Right atrium auricular region (tissue), 2 donors: ENCODE measurements at regions not wholly inside any gene's neighbourhood (a gene's known extent, or its start where the extent isn't known, plus 50 kb on each side); places are given as distances from the start of the nearest gene placed in this dataset.

Source experiments
- DNase-seq: peaks from one replicate; pipeline ENCODE4 v3.0.0-alpha.2; 2019; ENCODE audit warnings: low spot score
- H3K27ac ChIP-seq, 2 donors: fragments of 200-600 bp; sonication (generic); 1 replicate in 1 of 2; 2 replicates in 1 of 2; pipeline ENCODE4 v1.5.1; 2016 to 2019
- H3K27me3 ChIP-seq, 2 donors: fragments of 200-600 bp; sonication (generic); one replicate each; pipeline versions ENCODE4 v1.5.1 to v1.6.0; 2017 to 2019
- H3K36me3 ChIP-seq: fragments of 200-600 bp; sonication (generic); one replicate; pipeline ENCODE4 v1.5.1; 2016
- H3K4me1 ChIP-seq, 2 donors: fragments of 200-600 bp; sonication (generic); one replicate each; pipeline versions ENCODE4 v1.5.1 to v1.6.0; 2017 to 2019
- H3K4me3 ChIP-seq, 2 donors: fragments of 200-600 bp; sonication (generic); 1 replicate in 1 of 2; 2 replicates in 1 of 2; pipeline ENCODE4 v1.5.1; 2017 to 2019; ENCODE audit warnings: mild to moderate bottlenecking in 1 of 2, moderate library complexity in 1 of 2
- H3K9me3 ChIP-seq, 2 donors: fragments of 200-600 bp; sonication (generic); one replicate each; pipeline ENCODE4 v1.5.1; 2019
- CTCF ChIP-seq, 2 donors: fragments of 200-600 bp; sonication (generic); IDR thresholded peaks; one replicate each; pipeline ENCODE4 v1.5.1; 2019; ENCODE audit warnings: antibody characterized with exemption in 2 of 2

DNA sequence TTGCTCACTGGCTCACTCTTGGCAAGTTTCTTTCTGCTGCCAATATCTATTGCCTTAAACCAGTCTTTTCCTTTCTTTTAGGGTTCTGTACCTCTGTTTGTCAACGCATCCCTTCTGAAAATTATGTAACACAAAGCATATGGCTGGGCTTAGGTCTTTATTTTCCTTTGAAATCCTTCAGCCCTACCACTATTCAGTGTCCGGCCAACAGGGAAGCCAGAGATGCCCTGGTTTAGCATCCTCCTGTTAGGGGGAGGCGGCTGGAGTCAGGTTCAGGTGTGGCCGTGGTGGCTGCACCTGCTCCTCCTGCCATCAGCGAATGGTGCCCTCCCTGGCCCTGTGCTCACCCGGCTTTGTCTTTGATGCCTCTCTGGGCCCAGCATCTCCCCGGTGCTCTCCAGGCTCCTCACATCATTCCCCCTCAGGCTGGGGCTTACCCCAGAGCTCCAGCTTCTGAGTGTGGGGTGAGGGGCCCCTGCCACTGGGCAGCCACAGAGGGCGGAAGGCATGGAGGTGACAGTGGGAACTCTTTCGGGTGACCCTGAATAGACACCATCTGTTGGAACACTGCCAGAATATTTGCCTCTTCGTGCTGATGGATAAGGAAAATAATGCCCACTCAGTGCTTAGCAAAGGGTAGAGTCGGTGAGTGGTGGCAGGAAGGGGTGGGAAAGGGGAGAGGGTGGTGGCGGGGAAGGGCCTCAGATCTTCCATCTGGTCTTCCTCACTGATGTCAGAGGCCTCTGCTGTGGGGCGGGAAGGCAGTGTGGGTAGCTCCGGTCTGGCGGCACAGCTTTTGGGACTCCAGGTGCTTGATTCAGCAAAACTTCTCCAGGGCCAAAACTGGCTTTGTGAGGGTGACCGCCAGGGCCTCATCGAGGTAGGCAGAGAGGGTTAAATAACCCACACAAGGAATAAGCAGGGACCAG lies 97.2 kb downstream of the DACT2 start:
- TF ChIP-seq CTCF (IDR thresholded peaks at IDR 0.05): no peak

GRCh38 chr6:168221497-168222079 lies 98.0 kb downstream of the DACT2 start:
- no peaks in the 10 kb centered on the region for H3K27me3 ChIP-seq
- H3K4me3 ChIP-seq: no peak overlapping the region
- no peak for DNase-seq
- no peak overlapping the region for H3K27ac ChIP-seq
- TF ChIP-seq CTCF (IDR thresholded peaks at IDR 0.05): no peak
- no peaks in the 10 kb centered on the region for H3K36me3 ChIP-seq
- H3K4me1 ChIP-seq: peaks cover 0 to 21% of the 10 kb centered on the region in 2 donors
- no peaks in the 10 kb centered on the region for H3K9me3 ChIP-seq

More for the DNA sequence above, 97.2 kb downstream of the DACT2 start:
- Histone ChIP-seq H3K27ac (no peak overlapping the region), H3K36me3 (no peaks in the 10 kb centered on the region), H3K9me3 (no peaks in the 10 kb centered on the region), H3K4me1 (peaks cover 0 to 22% of the 10 kb centered on the region in 2 donors), H3K27me3 (no peaks in the 10 kb centered on the region), H3K4me3 (no peak overlapping the region)
- DNase-seq: no peak

GRCh38 chr6:168221000-168221399 lies 98.6 kb downstream of the DACT2 start:
- Histone ChIP-seq H3K9me3 (no peaks in the 10 kb centered on the region), H3K27me3 (no peaks in the 10 kb centered on the region), H3K4me3 (no peak overlapping the region), H3K27ac (no peak overlapping the region), H3K4me1 (peaks cover 0 to 16% of the 10 kb centered on the region in 2 donors), H3K36me3 (no peaks in the 10 kb centered on the region)
- DNase-seq: no peak
- TF ChIP-seq CTCF (IDR thresholded peaks at IDR 0.05): no peak

DNA sequence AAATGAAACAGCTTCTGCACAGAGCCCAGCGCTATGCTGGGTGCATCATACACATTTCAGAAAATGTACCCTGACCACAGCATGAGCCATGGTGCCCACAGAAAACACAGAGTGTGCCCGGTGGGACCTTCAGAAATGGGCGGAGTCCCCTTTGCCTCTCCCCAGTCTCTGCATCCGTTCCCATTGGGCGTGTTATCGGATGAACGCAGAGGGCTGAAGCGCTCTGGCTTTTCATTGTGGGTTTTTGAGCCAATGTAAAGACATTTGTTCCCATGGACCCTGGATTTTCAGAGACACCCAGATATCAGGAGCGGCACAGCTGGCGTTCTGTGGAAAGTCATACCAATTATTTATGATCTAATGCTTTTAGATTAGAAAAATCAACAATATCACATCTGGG lies 99.8 kb downstream of the DACT2 start:
- H3K27ac ChIP-seq: peak overlapping the region in 1 of 2 donors; percentile 59
- TF ChIP-seq CTCF (IDR thresholded peaks at IDR 0.05): no peak
- no peaks in the 10 kb centered on the region for H3K36me3 ChIP-seq
- DNase-seq: no peak
- no peaks in the 10 kb centered on the region for H3K27me3 ChIP-seq
- H3K4me3 ChIP-seq: no peak overlapping the region
- H3K9me3 ChIP-seq: no peaks in the 10 kb centered on the region
- H3K4me1 ChIP-seq: peaks cover 0 to 8% of the 10 kb centered on the region in 2 donors

DNA sequence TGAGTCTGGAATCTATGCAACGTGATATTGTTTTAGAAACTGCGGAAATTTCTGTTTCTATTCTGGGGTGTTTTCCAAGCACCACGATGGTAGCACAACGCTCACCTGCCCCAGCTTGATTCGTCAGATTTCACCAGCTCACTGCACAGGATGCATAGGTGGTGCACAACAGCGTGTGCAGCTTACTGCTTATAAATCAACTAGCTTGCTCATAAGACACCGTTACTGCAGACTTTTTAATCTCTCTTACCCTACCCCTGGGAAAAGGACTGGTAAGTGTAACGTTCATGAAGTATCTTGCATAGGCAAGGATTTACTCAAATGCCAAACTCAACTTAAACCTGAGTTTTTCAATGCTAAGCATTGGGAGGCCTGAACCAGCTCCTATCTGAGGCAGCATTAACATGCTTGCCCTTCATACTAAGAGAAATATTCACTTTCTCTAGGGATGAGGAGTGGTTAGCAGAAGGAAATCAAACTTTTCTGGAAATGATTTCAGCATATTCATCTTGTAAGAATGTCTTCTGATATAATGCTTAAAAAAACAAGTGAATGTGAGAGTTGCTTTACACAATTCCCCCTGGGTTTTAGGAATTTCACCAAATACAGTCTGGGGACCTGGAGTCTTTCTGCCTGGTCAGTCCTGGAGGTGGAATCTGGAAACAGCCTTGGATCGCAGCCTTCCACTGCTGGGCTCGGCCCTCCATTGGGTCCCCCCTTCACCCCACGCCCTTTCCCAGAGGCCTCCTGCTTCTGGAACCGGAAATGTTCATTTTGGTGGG lies 100.6 kb downstream of the DACT2 start:
- Histone ChIP-seq H3K4me3 (no peak overlapping the region), H3K9me3 (no peaks in the 10 kb centered on the region), H3K36me3 (no peaks in the 10 kb centered on the region), H3K27ac (peak overlapping the region in 1 of 2 donors; percentile 59), H3K27me3 (no peaks in the 10 kb centered on the region), H3K4me1 (peaks cover 0 to 8% of the 10 kb centered on the region in 2 donors)
- peak; percentile 72 for DNase-seq
- TF ChIP-seq CTCF (IDR thresholded peaks at IDR 0.05): no peak
